GM12891 (cell line): ENCODE measurements at regions not wholly inside any gene's neighbourhood (a gene's known extent, or its start where the extent isn't known, plus 50 kb on each side); places are given as distances from the start of the nearest gene placed in this dataset.

Experiments
- POLR2A ChIP-seq: IDR thresholded peaks from 2 replicates; pipeline ENCODE4 v1.6.1; 2011; ENCODE audit warnings: low read depth, low read length, control low read depth
- POLR2AphosphoS5 ChIP-seq: IDR thresholded peaks from 2 replicates; pipeline ENCODE4 v1.6.1; 2011; ENCODE audit warnings: low read depth, low read length, control low read depth

DNA sequence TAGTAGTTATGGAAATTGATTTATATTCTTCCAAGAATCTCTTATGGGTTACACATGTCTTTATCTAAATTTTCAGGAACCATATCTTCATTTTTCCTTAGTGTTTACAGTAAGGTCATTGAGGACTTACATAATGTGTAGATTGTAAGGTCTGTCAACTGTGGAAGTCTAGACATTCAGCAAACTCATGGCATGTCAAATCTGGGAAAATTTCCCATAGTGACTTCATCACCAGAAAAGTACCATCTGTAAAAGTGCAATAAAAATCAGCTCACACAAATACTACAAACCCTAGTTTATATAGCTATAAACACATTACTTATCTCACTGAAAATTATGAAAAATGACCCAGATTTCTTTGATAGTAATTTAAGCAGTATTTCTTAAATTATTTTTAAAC lies 419.4 kb downstream of the MTRR start:
- TF ChIP-seq POLR2A (no peak), POLR2AphosphoS5 (no peak)
